Choroid plexus epithelial cell (primary cell): ENCODE measurements at regions not wholly inside any gene's neighbourhood (a gene's known extent, or its start where the extent isn't known, plus 50 kb on each side); places are given as distances from the start of the nearest gene placed in this dataset.

Experiments used
- DNase-seq: peaks from one replicate; pipeline ENCODE4 v3.0.0-alpha.2; 2010; ENCODE audit warnings: low read depth
- H3K4me3 ChIP-seq: 2 replicates; pipeline ENCODE4 v1.5.1; 2011; ENCODE audit warnings: low read depth, mild to moderate bottlenecking, control low read depth, low read length, moderate library complexity
- CTCF ChIP-seq: conservative IDR thresholded peaks from 2 replicates; pipeline ENCODE4 v1.5.1; 2011; ENCODE audit warnings: low read depth, mild to moderate bottlenecking, control low read depth, inconsistent platforms, low read length, moderate library complexity

GRCh38 chr6:16950302-16950701, 151.5 kb upstream of the STMND1 start:
- no peak for TF ChIP-seq CTCF
- DNase-seq: no peak
- H3K4me3 ChIP-seq: no peak overlapping the region

GRCh38 chr6:16949716-16950115, 152.1 kb upstream of the STMND1 start:
- TF ChIP-seq CTCF: no peak
- H3K4me3 ChIP-seq: no peak overlapping the region
- no peak for DNase-seq

GRCh38 chr6:16948396-16948795, 153.5 kb upstream of the STMND1 start:
- H3K4me3 ChIP-seq: no peak overlapping the region
- no peak for TF ChIP-seq CTCF
- peak; percentile 64 for DNase-seq

DNA sequence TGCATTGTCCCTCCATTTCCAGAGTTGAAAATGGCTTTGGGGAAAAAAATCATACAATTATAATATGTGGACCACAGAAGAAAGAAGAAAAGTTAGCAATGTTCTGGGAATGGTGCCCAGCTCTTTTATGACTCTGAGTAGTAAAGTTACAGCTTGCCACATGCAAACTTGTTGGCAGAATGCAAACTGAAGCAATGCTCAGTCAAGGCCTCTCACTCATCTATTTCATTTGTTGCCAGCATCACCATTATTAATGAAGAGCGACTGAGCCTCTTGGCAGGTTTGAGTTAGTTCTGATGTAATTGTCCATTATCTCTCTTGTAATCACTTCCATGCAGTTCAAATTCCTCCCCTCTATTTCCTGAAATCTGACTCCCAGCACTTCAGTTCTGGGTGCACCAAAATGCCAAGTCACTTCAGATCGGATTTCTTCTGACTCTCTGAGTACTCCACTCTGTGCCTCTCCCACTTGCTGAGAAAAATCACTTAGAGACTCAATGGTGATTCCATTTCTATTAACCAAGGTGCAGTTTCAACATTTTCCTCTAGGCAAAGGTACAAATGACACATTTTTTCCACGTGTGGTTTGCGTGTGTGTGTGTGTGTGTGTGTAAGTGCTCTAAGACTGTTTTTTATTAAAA, 154.4 kb upstream of the STMND1 start:
- DNase-seq: peak; percentile 88
- H3K4me3 ChIP-seq: no peak overlapping the region

DNA sequence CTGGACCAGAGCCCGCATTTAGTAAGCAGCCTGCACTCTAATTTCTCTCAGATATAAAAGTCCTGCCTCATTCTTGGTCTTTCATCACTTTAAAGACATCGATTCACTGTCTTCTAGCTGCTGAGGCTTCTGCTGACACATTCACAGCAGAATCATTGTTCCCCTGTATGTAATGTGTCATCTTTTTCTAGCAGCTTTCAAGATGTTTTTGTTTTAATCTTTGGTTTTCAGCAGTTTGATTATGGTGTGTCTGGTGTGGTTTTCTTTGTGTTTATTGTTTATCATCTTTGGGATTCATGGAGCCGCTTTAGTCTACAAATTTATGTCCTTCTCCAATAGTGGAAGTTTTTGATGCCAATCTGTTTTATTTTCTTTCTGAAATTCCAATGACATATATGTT, 157.3 kb upstream of the STMND1 start:
- TF ChIP-seq CTCF: no peak
- DNase-seq: no peak
- H3K4me3 ChIP-seq: no peak overlapping the region

More for the DNA sequence above, 154.4 kb upstream of the STMND1 start:
- TF ChIP-seq CTCF: no peak

DNA sequence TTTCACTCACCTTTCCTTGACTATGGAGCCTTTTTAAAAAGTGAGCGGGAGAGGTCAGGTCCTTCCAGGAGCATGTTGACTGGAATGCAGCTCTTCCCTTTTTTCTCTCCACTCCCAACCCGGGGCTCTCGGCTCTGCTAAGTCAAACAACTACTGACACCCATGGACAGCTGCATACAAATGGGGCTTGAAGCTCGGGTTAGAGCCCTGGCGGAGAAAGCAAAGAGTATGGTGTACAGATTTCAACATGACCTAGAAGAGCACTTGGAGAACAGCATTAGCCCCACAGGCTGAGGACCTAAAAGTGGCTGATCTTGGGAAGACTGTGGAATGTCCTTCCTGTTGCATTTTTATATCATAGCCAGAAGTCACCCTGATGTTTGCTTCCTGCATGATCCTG, 162.0 kb upstream of the STMND1 start:
- no peak overlapping the region for H3K4me3 ChIP-seq
- DNase-seq: no peak
- no peak for TF ChIP-seq CTCF

- no peak for DNase-seq
- no peak for TF ChIP-seq CTCF
- no peak overlapping the region for H3K4me3 ChIP-seq
Measured at GRCh38 chr6:16939351-16939750, 162.5 kb upstream of the STMND1 start.
